ENCODE measurements at regions not wholly inside any gene's neighbourhood (a gene's known extent, or its start where the extent isn't known, plus 50 kb on each side); places are given as distances from the start of the nearest gene placed in this dataset.

DNA sequence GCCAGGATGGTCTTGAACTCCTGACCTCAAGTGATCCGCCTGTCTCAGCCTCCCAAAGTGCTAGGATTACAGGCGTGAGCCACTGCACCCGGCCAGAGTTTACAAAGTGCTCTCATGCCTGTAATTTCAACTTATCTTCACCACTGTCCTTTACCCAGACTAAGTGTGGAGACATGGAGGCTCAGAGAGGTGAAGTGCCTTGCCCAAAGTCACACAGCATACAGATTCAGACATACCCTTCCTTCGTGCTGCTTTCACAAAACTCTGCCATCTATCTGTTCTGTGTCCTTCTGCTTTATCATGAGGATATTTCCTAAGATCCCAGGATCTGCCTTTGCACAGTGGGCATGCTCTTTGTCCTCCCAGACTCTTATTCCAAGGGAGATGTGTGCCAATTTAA is 143.6 kb upstream of the SYT13 start:
- Histone ChIP-seq H3K36me3 (no peaks in the 10 kb centered on the region), H3K9me3 (no peaks in the 10 kb centered on the region), H3K27ac (no peak overlapping the region), H3K4me3 (no peak overlapping the region), H3K4me1 (no peaks in the 10 kb centered on the region), H3K27me3 (no peaks in the 10 kb centered on the region)
- TF ChIP-seq, protein P1, sequence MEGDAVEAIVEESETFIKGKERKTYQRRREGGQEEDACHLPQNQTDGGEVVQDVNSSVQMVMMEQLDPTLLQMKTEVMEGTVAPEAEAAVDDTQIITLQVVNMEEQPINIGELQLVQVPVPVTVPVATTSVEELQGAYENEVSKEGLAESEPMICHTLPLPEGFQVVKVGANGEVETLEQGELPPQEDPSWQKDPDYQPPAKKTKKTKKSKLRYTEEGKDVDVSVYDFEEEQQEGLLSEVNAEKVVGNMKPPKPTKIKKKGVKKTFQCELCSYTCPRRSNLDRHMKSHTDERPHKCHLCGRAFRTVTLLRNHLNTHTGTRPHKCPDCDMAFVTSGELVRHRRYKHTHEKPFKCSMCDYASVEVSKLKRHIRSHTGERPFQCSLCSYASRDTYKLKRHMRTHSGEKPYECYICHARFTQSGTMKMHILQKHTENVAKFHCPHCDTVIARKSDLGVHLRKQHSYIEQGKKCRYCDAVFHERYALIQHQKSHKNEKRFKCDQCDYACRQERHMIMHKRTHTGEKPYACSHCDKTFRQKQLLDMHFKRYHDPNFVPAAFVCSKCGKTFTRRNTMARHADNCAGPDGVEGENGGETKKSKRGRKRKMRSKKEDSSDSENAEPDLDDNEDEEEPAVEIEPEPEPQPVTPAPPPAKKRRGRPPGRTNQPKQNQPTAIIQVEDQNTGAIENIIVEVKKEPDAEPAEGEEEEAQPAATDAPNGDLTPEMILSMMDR (IDR thresholded peaks at IDR 0.05): no peak
- TF ChIP-seq POLR2A (IDR thresholded peaks at IDR 0.05): no peak
- no peak for DNase-seq
- intact Hi-C loops (cut with DNase I; ENCODE audit: low total_unique reads): no loop called here

DNA sequence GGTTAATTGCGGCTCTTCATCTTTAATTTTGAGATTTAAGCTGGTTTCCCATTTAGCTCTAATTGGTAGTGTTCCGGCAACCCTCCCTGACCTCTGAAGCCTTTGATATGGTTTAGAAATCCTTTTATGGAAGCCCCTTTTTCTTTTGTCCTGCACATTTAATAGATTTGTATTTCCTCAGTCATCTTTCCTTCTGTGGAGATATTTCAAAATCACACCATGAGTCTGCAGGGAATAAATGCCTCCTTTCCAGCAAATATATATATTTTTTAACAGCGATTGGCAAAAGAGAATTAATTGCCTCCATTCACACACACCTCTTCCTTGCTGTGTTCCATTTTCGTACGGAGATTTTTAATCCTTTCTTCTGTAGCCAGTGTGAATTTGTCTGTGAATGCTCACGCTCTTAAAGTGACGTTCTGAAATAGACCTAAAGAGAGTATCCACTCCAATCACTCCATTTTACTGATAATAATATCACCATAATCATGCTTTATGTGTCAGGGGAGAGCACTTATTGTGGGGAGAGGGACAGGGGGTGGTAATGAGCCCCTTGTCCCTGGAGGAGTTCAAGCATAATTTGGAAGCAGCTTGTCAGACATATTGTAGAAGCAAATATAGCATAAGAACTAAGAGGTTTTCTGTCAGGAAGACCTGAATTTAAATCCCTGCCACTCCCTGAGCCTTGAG is 142.5 kb upstream of the SYT13 start:
- intact Hi-C loops (cut with DNase I; ENCODE audit: low total_unique reads): no loop called here
- no peaks in the 10 kb centered on the region for H3K36me3 ChIP-seq
- H3K9me3 ChIP-seq: no peaks in the 10 kb centered on the region
- no peak overlapping the region for H3K27ac ChIP-seq
- H3K4me1 ChIP-seq: no peaks in the 10 kb centered on the region
- DNase-seq: no peak
- no peak overlapping the region for H3K4me3 ChIP-seq
- TF ChIP-seq POLR2A (IDR thresholded peaks at IDR 0.05): no peak
- TF ChIP-seq, protein P1 (IDR thresholded peaks at IDR 0.05): no peak
- H3K27me3 ChIP-seq: no peaks in the 10 kb centered on the region

DNA sequence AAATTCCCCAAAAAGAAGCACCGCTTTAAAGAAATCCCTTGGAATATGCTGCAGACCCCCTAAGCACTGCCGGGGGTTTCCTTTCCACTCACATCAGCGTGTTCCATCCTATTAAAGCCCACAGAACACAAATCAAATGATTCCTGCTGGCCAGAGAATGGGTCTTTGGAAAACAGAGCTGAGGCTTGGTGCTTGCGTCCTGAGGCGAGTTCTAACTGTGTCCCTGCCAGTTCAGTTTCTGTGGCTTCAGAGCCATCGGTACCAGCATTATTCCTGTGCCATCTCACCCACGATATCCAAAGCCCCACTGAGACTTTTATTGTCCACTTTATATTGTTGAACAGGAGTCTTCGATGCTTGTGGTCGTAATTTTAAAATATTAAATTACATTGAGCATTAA is 142.0 kb upstream of the SYT13 start:
- no peak for DNase-seq
- TF ChIP-seq, protein P1 (IDR thresholded peaks at IDR 0.05): no peak
- TF ChIP-seq POLR2A (IDR thresholded peaks at IDR 0.05): no peak

GRCh38 chr11:45424411-45425180 is 138.5 kb upstream of the SYT13 start:
- no peaks in the 10 kb centered on the region for H3K9me3 ChIP-seq
- no peaks in the 10 kb centered on the region for H3K27me3 ChIP-seq
- no peak overlapping the region for H3K27ac ChIP-seq
- intact Hi-C loops (cut with DNase I; ENCODE audit: low total_unique reads): no loop called here
- DNase-seq: no peak
- TF ChIP-seq POLR2A (IDR thresholded peaks at IDR 0.05): no peak
- TF ChIP-seq, protein P1 (IDR thresholded peaks at IDR 0.05): no peak
- no peaks in the 10 kb centered on the region for H3K36me3 ChIP-seq
- no peak overlapping the region for H3K4me3 ChIP-seq
- H3K4me1 ChIP-seq: no peaks in the 10 kb centered on the region

More for the DNA sequence above, 142.0 kb upstream of the SYT13 start:
- H3K9me3 ChIP-seq: no peaks in the 10 kb centered on the region
- no peak overlapping the region for H3K27ac ChIP-seq
- H3K4me1 ChIP-seq: no peaks in the 10 kb centered on the region
- H3K27me3 ChIP-seq: no peaks in the 10 kb centered on the region
- intact Hi-C loops (cut with DNase I; ENCODE audit: low total_unique reads): no loop called here
- H3K36me3 ChIP-seq: no peaks in the 10 kb centered on the region
- no peak overlapping the region for H3K4me3 ChIP-seq

- Histone ChIP-seq H3K4me1 (no peaks in the 10 kb centered on the region), H3K27me3 (no peaks in the 10 kb centered on the region), H3K9me3 (no peaks in the 10 kb centered on the region), H3K4me3 (no peak overlapping the region), H3K27ac (no peak overlapping the region), H3K36me3 (no peaks in the 10 kb centered on the region)
- intact Hi-C loops (cut with DNase I; ENCODE audit: low total_unique reads): no loop called here
- no peak for DNase-seq
- TF ChIP-seq, protein P1 (IDR thresholded peaks at IDR 0.05): no peak
Observed at GRCh38 chr11:45423475-45424120, 137.5 kb upstream of the SYT13 start.

All from uterus (tissue), 3 donors.